ENCODE measurements at regions not wholly inside any gene's neighbourhood (a gene's known extent, or its start where the extent isn't known, plus 50 kb on each side); places are given as distances from the start of the nearest gene placed in this dataset.
"Not testable (repeated sequence)": the region's sequence is repeated elsewhere in the genome, so short reads cannot be mapped to it uniquely, and the experiment has no call there.

GRCh38 chr13:50396001-50396400 is 380.8 kb downstream of the KCNRG start:
- DNase-seq = no peak

DNA sequence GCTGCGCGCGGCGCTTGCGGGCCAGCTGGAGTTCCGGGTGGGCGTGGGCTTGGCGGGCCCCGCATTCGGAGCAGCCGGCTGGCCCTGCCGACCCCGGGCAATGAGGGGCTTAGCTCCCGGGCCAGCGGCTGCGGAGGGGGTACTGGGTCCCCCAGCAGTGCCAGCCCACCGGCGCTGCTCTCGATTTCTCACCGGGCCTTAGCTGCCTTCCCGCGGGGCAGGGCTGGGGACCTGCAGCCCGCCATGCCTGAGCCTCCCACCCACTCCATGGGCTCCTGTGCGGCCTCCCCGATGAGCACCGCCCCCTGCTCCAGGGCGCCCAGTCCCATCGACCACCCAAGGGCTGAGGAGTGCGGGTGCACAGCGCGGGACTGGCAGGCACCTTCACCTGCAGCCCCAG is 381.4 kb downstream of the KCNRG start:
- not testable (repeated sequence) for DNase-seq

- no peak for DNase-seq
Measured at GRCh38 chr13:50400035-50400726, 384.9 kb downstream of the KCNRG start.

DNA sequence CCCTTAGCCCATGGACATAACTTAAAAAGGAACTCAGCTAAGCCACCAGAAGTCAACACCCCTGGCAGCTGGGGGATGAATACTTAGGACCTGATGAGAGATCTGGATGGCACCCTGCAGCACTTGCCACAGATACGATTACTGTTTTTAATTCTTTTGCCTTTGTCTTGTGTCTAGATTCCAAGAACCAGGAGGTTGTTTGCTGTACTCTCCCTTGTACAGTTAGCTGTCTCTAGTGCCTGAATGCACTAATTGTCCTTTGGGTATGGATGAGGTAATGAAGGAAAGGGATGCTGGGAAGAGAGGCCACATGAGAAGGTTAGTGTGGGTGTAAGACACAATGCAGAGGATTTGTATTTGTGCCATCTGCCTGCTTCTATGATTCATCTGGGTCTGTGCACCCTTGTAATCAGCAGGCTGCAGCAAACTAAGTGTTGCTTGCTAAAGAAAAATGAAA is 385.8 kb downstream of the KCNRG start:
- DNase-seq = no peak

DNA sequence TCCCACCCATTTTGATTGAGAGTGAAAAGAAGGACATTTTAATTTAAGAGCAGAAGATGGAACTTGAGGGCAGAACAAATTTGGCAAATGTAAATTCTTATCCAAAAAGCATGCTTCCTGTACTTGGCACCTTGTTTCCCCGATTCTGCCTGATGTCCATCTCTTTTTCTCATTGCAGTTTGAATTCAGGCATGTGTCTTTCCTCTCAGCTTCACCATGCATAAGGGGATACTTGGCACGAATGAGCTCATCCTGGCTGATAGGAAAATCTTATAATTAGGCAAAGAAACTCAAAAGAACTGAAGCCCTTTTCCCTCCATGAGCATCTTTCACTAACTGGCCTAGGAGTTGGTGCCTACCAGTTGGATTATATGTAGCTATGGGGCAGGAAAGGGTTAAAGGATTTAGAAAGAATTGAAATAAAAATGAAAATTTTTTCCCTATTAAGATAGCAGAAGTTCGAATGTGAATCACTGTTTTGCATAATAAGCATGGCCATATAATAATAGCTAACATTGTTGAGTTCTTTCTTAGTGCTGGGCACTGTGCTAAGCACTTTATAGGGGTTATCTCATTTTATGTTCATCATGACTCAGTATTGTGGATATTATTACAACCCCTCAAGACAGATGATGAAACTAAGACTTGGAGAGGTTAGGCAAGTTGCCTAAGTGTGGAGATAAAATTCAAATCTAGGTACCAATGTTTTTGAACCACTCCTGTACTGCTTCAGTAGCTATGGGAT is 386.6 kb downstream of the KCNRG start:
- no peak for DNase-seq

GRCh38 chr13:50403311-50403710 is 388.1 kb downstream of the KCNRG start:
- no peak for DNase-seq

GRCh38 chr13:50404116-50404515 is 388.9 kb downstream of the KCNRG start:
- DNase-seq = no peak

GRCh38 chr13:50404769-50405168 is 389.5 kb downstream of the KCNRG start:
- DNase-seq = no peak

- no peak for DNase-seq
Measured at GRCh38 chr13:50406831-50407230, 391.6 kb downstream of the KCNRG start.

GRCh38 chr13:50408068-50408467 is 392.8 kb downstream of the KCNRG start:
- DNase-seq = no peak

DNA sequence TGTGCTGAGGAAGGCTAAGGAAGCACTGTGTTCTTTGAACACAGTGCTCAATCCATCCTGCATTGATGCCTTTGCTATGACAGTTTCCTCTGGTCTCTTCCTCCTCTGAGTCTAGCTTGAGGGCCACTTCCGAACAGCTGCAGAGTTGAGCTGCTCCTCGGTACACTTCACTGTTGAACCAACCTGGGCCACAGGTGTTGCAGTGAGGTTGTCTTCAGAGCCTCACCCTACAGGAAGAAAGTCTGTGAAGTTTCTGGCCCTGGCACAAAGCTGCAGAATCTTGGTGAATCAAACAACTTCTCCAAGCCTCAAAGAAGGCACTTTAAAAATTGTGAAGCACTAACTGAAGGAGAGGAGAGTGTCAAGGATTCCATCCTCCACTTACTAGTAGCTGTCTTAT is 394.0 kb downstream of the KCNRG start:
- DNase-seq = no peak

- peak; percentile 69 for DNase-seq
Measured at GRCh38 chr13:50410921-50411746, 395.9 kb downstream of the KCNRG start.

DNA sequence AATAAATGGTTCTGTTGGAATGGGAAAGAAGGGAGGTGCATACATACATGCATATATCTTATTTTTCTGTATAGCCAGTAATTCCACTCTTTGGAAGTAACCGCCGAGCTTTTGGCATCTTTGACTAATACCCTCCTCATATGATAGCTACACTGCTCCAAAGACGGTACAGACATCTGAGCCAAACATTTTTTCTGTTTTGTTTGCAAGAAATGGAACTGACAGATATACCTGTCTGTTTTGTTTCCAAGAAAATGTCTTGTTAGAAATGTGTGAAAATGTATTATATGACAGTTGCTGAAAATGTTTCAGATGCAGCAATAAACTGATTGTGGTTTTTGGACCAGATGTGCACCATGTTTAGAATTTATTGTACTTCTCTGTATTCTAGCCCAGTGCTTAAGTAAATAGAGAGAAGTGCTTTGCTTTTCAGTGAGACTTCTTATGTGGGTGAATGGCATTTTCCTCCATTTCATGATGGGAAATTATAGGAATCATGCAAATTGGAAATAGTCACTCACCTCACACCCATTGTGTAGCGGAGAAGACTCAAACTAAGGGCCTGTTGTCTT is 396.9 kb downstream of the KCNRG start:
- no peak for DNase-seq

GRCh38 chr13:50414640-50415039 is 399.4 kb downstream of the KCNRG start:
- DNase-seq = no peak

- no peak for DNase-seq
Measured at GRCh38 chr13:50415428-50415827, 400.2 kb downstream of the KCNRG start.

GRCh38 chr13:50417597-50417996 is 402.4 kb downstream of the KCNRG start:
- DNase-seq = no peak

- DNase-seq = no peak
Measured at GRCh38 chr13:50419331-50419865, 404.2 kb downstream of the KCNRG start.

DNA sequence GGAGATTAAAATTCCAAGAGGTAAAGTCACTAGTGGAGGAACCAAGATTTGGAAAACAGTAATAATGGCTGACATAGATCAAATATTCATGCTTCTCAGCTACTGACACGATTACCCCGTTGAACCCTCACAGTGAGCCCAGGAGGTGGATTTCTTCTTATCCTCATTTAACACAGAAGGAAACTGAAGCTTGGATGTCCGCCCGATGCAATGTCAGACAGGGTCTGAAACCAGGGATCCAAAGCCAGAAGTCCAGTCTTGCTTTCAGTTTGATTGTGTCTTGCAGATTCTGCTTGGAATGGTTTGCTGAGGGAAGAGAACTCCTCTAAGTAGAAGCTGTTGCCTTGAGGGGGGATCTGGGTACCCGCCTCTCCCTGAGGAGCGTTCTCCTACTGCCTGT is 404.7 kb downstream of the KCNRG start:
- no peak for DNase-seq

DNA sequence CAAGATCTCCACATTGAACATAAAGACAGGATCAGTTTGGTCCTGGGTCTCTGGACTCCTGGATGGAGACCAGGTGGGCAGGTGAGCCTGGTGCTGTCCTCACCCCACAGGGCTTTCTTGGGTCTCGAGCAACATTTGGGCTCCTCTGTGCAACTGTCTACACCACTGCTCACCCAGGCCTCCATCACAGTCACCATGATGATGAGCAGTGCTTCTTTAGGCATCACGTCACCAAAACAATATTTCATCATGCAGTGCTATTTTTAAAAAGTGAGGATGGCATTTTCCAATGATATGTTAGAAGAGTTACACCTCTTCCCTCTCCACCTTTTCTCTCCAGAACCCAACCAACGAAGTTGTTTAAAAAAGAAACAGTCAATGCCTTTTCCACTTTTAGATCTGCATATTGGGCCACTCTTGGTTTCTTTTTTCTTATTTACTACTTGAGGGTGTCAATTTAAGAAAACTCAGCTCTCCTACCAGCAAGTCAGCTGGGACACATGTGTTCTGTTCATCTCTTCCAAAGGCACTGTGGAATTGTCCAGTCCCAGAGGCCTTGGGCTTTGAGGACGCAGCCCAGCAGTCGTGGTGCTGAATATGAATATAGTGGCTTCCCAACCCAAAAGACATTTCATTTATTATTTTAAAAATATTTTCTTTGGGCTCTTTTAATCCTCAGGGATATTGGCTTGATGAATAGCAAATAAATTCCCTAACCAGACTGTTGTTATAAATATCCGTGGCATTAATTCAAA is 405.7 kb downstream of the KCNRG start:
- no peak for DNase-seq

- DNase-seq = no peak
Measured at GRCh38 chr13:50421473-50422130, 406.4 kb downstream of the KCNRG start.
